B cell (primary cell): ENCODE measurements at regions not wholly inside any gene's neighbourhood (a gene's known extent, or its start where the extent isn't known, plus 50 kb on each side); places are given as distances from the start of the nearest gene placed in this dataset.

ENCODE experiments used
- ATAC-seq: fragments of 200-7000 bp; cut with Tn5 transposase; one replicate; pipeline ENCODE4 v1.10.0; 2021; ENCODE audit warnings: low read depth, mild to moderate bottlenecking, moderate number of reproducible peaks, moderate library complexity
- CTCF ChIA-PET: fragments of 350-600 bp; sonication (Branson Sonifier 250); formaldehyde crosslinking; loops from one replicate; lab custom pipeline; 2021; ENCODE audit warnings: antibody characterized with exemption, inconsistent platforms; lab: Charles Lee
- POLR2A ChIA-PET: fragments of 350-600 bp; sonication (Branson Sonifier 250); formaldehyde crosslinking; loops from one replicate; lab custom pipeline; 2021; ENCODE audit warnings: antibody characterized with exemption; lab: Charles Lee
- DNase-seq: peaks from one replicate; pipeline ENCODE4 v3.0.0; 2013
- H2AFZ ChIP-seq: 2 replicates; pipeline ENCODE4 v1.6.1; 2012; ENCODE audit warnings: mild to moderate bottlenecking, low read depth, low read length; ENCODE audit not compliant: insufficient read depth, poor library complexity, severe bottlenecking
- H3K27ac ChIP-seq, 2 donors: 1 replicate in 1 of 2; 2 replicates in 1 of 2; pipeline ENCODE4 v1.5.1; 2012 to 2013; ENCODE audit warnings: low read length in 2 of 2, mild to moderate bottlenecking in 2 of 2, moderate library complexity in 1 of 2
- H3K27me3 ChIP-seq, 4 experiments: fragments of 200-600 bp in 1 of 4; sonication (generic) in 1 of 4; replicated peaks in 1 of 4; 1 replicate in 2 of 4; 2 replicates in 2 of 4; pipeline versions ENCODE4 v1.6.1 to v1.7.0; 2013 to 2016; ENCODE audit warnings: low read length in 3 of 4, mild to moderate bottlenecking in 2 of 4, mixed read lengths in 1 of 4, moderate library complexity in 1 of 4; ENCODE audit not compliant: insufficient read depth in 4 of 4, control insufficient read depth in 3 of 4; ENCODE audit errors: control extremely low read depth in 1 of 4
- H3K36me3 ChIP-seq, 2 experiments: replicated peaks in 1 of 2; 1 replicate in 1 of 2; 2 replicates in 1 of 2; pipeline versions ENCODE4 v1.6.1 to v1.7.1; 2013; ENCODE audit warnings: low read length in 1 of 2; ENCODE audit not compliant: insufficient read depth in 2 of 2, control insufficient read depth in 1 of 2; ENCODE audit errors: control extremely low read depth in 1 of 2, extremely low read depth in 1 of 2
- H3K4me1 ChIP-seq, 2 donors: fragments of 200-600 bp in 1 of 2; sonication (generic) in 1 of 2; 1 replicate in 1 of 2; 2 replicates in 1 of 2; pipeline versions ENCODE4 v1.5.1 to v1.6.1; 2013 to 2017; ENCODE audit warnings: low read length in 2 of 2; ENCODE audit not compliant: control insufficient read depth in 2 of 2, insufficient read depth in 2 of 2
- H3K4me2 ChIP-seq: replicated peaks from 2 replicates; pipeline ENCODE3; 2012; ENCODE audit warnings: mild to moderate bottlenecking, low read depth, low read length; ENCODE audit not compliant: poor library complexity, severe bottlenecking
- H3K4me3 ChIP-seq, 5 experiments: fragments of 200-600 bp in 1 of 5; sonication (generic) in 1 of 5; 1 replicate in 3 of 5; 2 replicates in 2 of 5; pipeline versions ENCODE4 v1.5.1 to v1.7.0; 2011 to 2016; ENCODE audit warnings: low read length in 4 of 5, mild to moderate bottlenecking in 4 of 5, low read depth in 2 of 5, control low read depth in 1 of 5, moderate library complexity in 1 of 5; ENCODE audit not compliant: insufficient read depth in 1 of 5; ENCODE audit errors: control extremely low read depth in 1 of 5, extremely low read depth in 1 of 5
- H3K79me2 ChIP-seq: fragments of 200-600 bp; sonication (generic); one replicate; pipeline ENCODE4 v1.6.0; 2016; ENCODE audit warnings: low read length; ENCODE audit not compliant: control insufficient read depth, insufficient read depth
- H3K9ac ChIP-seq: fragments of 200-600 bp; sonication (generic); 2 replicates; pipeline ENCODE4 v1.6.1; 2017; ENCODE audit warnings: mild to moderate bottlenecking, low read length, moderate library complexity
- H3K9me3 ChIP-seq, 3 donors: one replicate each; pipeline versions ENCODE4 v1.6.1 to v1.7.1; 2013; ENCODE audit warnings: low read length in 2 of 3; ENCODE audit not compliant: control insufficient read depth in 2 of 3, insufficient read depth in 1 of 3; ENCODE audit errors: control extremely low read depth in 1 of 3
- H4K20me1 ChIP-seq: 2 replicates; pipeline ENCODE4 v1.6.0; 2012; ENCODE audit warnings: mild to moderate bottlenecking, low read length; ENCODE audit not compliant: insufficient read depth, control insufficient read depth, poor library complexity, severe bottlenecking
- H3K27ac Mint-ChIP-seq: one replicate; pipeline ENCODE4 v1.8.0; 2021; ENCODE audit warnings: mixed read lengths
- H3K27me3 Mint-ChIP-seq: one replicate; pipeline ENCODE4 v1.8.0; 2021; ENCODE audit warnings: mixed read lengths
- H3K4me1 Mint-ChIP-seq: one replicate; pipeline ENCODE4 v1.8.0; 2021; ENCODE audit warnings: mixed read lengths
- H3K4me3 Mint-ChIP-seq: one replicate; pipeline ENCODE4 v1.8.0; 2021; ENCODE audit warnings: mixed read lengths
- H3K9me3 Mint-ChIP-seq: one replicate; pipeline ENCODE4 v1.8.0; 2022; ENCODE audit warnings: mixed read lengths; ENCODE audit not compliant: insufficient read depth
- EZH2 ChIP-seq: IDR thresholded peaks from 2 replicates; pipeline ENCODE4 v1.6.1; 2012; ENCODE audit warnings: borderline replicate concordance, low read depth, mild to moderate bottlenecking, moderate library complexity, low read length; ENCODE audit not compliant: insufficient read depth, poor library complexity, severe bottlenecking
- WGBS: methylation state at CpG from one replicate; pipeline ENCODE4 v1.1.5; 2013; ENCODE audit warnings: missing lambda C conversion rate; ENCODE audit not compliant: insufficient coverage; 5-methylcytosine and 5-hydroxymethylcytosine counted together
- intact Hi-C: fragments of 100-400 bp; cut with micrococcal nuclease; formaldehyde crosslinking; loops from one replicate; pipeline ENCODE4 v1.10.0; 2022
- TF ChIP-seq, protein P1 (sequence below): fragments of 200-600 bp; IDR thresholded peaks from one replicate; pipeline ENCODE4 v1.8.0; 2022; ENCODE audit warnings: antibody characterized with exemption, mild to moderate bottlenecking

DNA sequence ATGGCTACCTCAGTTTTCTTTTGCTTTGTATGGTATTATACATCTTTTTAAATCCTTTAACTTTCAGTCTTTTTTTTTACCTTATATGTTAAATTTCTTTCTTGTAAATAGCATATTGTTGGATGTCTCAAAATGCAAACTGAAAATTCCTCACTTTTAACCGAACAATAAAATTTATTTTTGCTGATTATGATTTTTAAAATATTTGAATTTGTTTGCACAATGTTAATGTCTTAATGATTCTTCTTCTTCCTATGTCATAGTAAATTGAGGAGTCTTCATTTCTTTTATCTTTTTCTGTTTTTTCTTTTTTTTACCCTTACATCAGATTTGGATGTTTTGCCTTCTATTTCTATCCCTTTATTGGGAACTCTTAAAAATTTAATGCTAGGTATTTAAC is 574.2 kb upstream of the CDH4 start:
- ChIA-PET POLR2A (no interaction called here), CTCF (no interaction called here)
- no peak overlapping the region for H3K4me3 ChIP-seq
- H2AFZ ChIP-seq = no peak overlapping the region
- no CpG with 5 or more reads among the region's 1 CpG for WGBS
- Mint-ChIP-seq H3K27me3 (no peaks in the 10 kb centered on the region), H3K27ac (no peak overlapping the region), H3K9me3 (no peaks in the 10 kb centered on the region), H3K4me3 (no peak overlapping the region), H3K4me1 (no peaks in the 10 kb centered on the region)
- ATAC-seq (no peak), DNase-seq (no peak)
- H3K4me2 ChIP-seq = no peak overlapping the region
- H3K4me1 ChIP-seq = no peaks in the 10 kb centered on the region
- intact Hi-C loops = no loop called here
- peaks cover 0 to 4% (median 0%) of the 10 kb centered on the region in 3 donors for H3K9me3 ChIP-seq
- no peaks in the 10 kb centered on the region for H3K27me3 ChIP-seq
- H3K27ac ChIP-seq = no peak overlapping the region
- H3K36me3 ChIP-seq = no peaks in the 10 kb centered on the region
- H3K79me2 ChIP-seq = no peaks in the 10 kb centered on the region
- TF ChIP-seq, protein P1, sequence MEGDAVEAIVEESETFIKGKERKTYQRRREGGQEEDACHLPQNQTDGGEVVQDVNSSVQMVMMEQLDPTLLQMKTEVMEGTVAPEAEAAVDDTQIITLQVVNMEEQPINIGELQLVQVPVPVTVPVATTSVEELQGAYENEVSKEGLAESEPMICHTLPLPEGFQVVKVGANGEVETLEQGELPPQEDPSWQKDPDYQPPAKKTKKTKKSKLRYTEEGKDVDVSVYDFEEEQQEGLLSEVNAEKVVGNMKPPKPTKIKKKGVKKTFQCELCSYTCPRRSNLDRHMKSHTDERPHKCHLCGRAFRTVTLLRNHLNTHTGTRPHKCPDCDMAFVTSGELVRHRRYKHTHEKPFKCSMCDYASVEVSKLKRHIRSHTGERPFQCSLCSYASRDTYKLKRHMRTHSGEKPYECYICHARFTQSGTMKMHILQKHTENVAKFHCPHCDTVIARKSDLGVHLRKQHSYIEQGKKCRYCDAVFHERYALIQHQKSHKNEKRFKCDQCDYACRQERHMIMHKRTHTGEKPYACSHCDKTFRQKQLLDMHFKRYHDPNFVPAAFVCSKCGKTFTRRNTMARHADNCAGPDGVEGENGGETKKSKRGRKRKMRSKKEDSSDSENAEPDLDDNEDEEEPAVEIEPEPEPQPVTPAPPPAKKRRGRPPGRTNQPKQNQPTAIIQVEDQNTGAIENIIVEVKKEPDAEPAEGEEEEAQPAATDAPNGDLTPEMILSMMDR = no peak
- no peak for TF ChIP-seq EZH2
- H3K9ac ChIP-seq = no peak overlapping the region
- no peaks in the 10 kb centered on the region for H4K20me1 ChIP-seq

DNA sequence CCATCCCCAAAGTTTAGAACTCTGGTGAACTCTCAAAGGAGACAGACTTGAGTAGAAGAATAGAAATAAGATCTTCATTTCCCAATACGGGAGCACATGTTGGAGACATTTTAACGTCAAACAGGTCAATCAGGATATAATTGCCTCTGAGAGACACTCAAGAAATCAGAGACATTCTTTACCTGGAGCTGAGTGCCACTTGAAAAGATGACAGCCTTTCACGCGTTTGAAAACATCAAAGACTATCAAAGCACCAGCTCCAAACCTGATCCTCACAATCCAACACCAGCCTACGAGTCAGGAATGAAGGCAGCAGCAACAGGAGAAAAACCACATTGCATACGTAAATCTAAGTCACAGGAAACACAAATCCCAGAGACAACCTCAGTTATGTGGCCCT is 571.5 kb upstream of the CDH4 start:
- Histone ChIP-seq H3K4me2 (no peak overlapping the region), H4K20me1 (no peaks in the 10 kb centered on the region), H3K9ac (no peak overlapping the region), H3K9me3 (peaks cover 0 to 18% (median 0%) of the 10 kb centered on the region in 3 donors), H3K27ac (no peak overlapping the region), H3K79me2 (no peaks in the 10 kb centered on the region), H3K27me3 (no peaks in the 10 kb centered on the region), H2AFZ (no peak overlapping the region), H3K36me3 (no peaks in the 10 kb centered on the region), H3K4me1 (no peaks in the 10 kb centered on the region), H3K4me3 (no peak overlapping the region)
- ATAC-seq (no peak), DNase-seq (no peak)
- Mint-ChIP-seq H3K27me3 (no peaks in the 10 kb centered on the region), H3K4me1 (no peaks in the 10 kb centered on the region), H3K9me3 (no peaks in the 10 kb centered on the region), H3K27ac (no peak overlapping the region), H3K4me3 (no peak overlapping the region)
- CTCF ChIA-PET = no interaction called here
- 84% methylated on average over 5 of the region's 6 CpGs for WGBS
- POLR2A ChIA-PET = no interaction called here
- TF ChIP-seq EZH2 = no peak
- TF ChIP-seq, protein P1 = no peak
- intact Hi-C loops = no loop called here
